Activated CD4-positive, alpha-beta T cell treated with anti-CD3 and anti-CD28 coated beads, Interleukin-2, amount 50 U/mL, for 48 hours (primary cell): ENCODE measurements at regions not wholly inside any gene's neighbourhood (a gene's known extent, or its start where the extent isn't known, plus 50 kb on each side); places are given as distances from the start of the nearest gene placed in this dataset.
"Not testable (repeated sequence)": the region's sequence is repeated elsewhere in the genome, so short reads cannot be mapped to it uniquely, and the experiment has no call there.

ENCODE experiments used
- DNase-seq, 2 experiments: peaks; one replicate each; pipeline ENCODE4 v3.0.0-alpha.2; 2020

DNA sequence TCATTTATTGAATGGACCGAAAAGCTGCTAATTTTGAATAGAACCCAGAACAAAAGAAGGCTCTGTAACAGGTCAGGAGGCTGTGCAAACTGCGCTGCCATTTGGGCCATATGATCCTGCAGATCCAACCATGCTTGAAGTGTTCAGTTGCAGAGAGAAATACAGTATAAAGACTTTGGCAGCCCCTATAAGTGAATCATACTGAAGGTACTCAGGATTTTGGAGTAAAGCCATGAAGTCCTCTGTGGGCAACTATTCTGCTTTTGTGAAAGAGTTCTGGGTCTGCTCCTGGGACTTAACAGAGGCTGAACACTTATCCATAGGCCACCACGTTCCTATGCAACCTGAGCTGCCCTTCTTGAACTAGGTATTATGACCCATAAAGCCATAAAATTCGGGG, 1613.6 kb upstream of the PRMT6 start:
- no peak for DNase-seq

DNA sequence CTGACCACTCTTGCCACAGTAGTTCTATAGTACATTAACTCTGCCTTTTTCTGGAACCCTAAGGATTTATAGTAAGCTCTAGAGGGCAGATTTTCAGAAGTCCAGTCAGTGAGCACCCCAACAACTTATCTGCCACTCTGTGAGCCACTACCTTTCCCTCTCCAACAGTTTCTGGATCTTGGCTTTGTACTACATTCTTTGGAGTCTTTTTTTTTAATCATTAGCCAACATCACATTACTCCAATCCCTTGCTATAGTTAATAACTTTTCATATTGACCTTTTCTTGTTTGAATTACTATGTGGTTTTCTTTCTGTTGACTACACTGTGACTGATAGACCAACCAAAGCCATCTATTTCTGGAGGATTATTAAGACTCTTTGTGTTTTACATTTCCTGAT, 1596.7 kb upstream of the PRMT6 start:
- DNase-seq, result no peak

DNA sequence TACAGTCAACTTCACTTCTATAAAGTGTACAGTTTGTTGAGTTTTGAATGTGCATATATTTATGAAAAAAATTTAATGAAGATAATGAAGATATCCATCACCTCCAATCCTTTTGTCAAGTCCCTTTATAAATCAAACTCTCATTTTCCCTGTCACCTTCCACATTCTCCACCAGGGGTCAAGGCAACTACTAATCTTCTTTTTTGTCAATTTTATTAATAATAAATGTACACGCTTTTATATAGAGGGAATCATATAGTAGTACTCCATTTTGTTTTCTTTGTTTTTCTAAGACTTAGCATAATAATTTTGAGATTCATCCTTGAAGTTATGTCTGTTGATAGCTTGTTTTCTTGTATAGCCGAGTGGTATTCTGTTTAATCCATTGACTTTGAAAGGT, 1594.2 kb upstream of the PRMT6 start:
- DNase-seq, result no peak

DNA sequence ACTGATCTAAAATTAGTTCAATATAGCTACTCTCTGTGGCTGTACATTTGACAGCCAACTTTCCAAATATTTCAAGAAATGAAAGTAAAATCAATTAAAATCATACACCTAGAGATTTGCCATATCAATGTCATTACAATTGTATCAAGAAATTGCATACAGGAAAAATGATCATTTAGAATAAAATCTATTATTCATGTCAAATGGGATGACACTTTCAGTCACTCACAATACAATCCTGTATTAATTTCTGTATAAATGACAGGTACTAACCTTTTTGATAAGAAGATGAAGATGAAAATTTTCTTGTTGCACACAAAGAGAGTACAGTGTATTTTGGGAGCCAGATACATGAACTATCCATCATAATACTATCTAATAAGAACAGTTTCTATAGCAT, 1588.9 kb upstream of the PRMT6 start:
- no peak for DNase-seq

DNA sequence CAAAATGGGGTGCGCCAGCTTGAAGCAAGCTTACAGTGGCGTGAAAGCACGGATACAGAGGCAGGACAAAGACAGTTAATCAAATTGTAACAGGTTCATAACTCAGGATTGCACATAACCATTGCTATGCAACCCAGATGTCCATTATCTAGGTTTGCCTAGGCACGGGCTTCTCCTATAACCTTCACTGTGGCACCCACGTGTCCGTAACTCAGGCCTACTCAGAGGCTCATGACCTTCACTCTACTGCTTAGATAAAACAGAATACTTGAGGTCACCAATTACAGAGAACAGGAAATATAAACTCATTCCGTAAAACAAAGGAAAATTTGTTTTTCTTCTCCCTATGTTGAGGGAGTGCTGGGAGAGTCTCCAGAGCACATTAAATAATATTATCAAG, 1585.9 kb upstream of the PRMT6 start:
- DNase-seq, result not testable (repeated sequence)

DNA sequence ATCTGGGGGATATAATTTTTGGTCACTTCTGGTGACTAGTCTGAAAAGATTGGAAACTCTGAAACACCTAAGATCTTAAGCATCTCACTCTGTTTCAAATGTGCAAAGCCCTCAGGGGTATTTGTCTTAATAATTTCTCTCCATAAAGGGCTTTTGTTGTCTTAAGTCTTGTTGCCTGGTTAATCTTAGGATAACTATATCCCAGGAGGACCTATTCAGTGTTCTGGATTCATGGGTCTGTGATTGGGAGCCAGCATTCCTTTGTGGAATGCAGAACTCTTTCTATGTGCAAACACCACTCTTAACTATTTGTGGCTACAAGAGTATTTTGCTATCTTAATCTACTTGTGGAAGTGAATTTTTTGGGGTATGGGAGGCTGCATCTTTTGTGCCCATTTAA, 1573.0 kb upstream of the PRMT6 start:
- DNase-seq, result no peak

DNA sequence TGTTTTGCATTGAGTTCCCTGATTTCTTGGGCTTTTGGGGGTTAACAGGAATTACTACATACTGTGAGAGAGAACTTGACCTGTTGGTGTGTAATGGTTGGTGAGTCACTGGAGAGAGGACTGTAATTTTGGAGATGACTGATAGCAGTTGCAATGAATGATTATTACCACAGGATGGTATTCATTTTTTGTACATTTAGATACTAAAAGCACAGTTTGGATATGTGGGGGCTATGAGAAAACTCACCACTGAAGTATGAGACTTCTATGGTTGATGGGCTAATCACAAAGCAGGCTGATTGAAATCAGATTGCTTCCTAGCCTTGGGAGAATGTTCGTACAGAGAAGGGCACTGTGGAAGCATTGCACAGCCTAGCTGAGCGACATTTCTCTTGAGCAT, 1571.3 kb upstream of the PRMT6 start:
- no peak for DNase-seq

DNA sequence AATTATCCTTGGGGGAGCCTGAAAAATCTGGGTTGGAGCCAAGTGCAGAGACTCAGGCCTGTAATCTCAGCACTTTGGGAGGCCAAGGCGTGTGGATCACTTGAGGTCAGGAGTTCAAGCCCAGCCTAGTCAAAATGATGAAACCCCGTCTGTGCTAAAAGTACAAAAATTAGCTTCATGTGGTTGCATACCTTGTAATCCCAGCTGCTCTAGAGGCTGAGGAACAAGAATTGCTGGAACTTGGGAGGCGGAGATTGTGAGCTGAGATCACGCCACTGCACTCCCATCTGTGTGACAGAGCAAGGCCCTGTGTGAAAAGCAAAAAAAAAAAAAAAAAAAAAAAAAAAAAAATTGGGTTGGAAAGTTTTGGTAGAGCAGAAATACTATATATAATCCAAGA, 1563.6 kb upstream of the PRMT6 start:
- DNase-seq, result no peak

DNA sequence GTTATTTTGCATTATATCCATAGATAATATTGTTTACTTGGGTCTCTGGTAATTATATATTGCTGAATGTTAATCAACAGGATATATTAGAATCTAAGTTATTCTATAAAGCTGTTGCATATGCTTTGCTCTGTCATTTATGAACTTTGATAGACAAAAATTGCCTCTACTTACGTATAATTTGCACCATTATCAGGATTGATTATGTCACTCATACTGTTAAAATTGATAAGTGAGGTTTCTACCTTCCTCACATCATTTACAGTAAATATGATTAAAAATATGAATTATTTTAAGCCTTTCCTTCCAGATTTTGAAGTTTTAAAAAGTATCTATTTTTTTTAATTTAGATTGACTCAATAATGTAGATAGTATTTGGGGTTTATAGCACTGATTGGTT, 1540.4 kb upstream of the PRMT6 start:
- DNase-seq, result no peak

DNA sequence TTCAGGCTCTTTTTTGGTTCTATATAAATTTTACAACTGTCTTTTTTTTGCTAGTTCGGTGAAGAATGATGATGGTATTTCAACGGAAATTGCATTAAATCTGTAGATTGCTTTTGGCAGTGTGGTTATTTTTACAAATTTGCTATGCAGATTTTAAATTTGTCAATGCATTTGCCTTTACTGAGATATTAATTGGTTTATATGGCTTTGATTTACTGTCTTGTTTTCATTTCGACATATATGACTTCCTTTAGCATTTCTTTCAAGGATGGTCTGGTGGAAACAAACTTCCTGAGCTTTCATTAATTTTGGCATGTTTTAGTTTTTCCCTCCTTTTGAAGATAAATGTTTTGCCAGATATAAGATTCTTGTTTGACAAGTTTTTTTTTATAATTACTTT, 1522.5 kb upstream of the PRMT6 start:
- no peak for DNase-seq

DNA sequence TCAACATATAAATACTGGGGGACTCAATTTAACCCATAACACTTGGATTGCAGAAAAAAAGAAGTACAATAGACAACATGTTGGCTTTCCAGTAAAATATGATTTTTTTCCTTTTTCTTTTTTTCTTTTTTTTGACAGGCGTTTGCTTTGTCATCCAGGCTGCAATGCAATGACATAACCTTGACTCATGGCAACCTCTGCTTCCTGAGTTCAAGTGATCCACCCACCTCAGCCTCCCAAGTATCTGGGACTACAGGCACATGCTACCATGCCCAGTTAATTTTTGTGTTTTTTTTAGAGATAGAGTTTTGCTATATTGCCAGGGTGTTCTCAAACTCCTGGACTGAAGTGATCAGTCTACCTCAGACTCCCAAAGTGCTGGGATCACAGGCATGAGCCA, 1512.0 kb upstream of the PRMT6 start:
- DNase-seq, result no peak

DNA sequence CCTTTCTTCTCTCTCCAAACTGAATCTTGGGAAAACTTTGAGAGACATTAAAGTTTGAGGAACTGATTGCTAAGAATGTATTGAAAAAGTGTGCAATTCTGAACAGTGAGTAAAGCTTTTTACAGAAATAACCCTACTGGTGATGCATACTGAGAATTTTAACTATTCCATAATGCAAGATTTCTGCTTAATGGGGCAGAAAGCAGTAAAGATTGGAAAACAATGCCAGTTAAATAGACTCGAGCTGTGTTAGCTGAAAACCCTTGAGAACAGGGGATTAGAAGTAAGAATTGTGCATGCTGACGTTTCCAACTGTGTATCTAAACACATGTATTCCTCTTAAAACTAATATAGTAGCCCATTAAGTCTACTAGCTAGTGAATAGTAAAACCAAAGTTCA, 1500.2 kb upstream of the PRMT6 start:
- no peak for DNase-seq

DNA sequence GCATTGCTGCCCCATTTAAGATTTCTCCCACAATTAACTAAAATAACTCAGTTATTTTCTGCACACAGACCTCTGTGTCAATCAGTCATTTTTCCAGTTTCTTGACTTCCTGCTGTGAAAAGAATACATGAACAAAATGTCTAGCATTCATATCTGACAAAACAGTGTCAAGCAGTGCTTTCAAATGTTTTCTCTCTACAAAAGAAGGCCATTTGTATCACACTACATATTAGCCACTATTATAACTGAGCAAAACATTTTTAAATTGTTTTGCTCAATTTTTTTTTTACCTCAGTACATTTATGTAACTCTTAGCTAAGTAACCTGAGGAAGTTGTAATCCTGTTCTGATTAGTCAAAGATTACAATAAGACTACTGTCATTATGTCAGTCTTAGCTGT, 1498.5 kb upstream of the PRMT6 start:
- DNase-seq, result no peak

DNA sequence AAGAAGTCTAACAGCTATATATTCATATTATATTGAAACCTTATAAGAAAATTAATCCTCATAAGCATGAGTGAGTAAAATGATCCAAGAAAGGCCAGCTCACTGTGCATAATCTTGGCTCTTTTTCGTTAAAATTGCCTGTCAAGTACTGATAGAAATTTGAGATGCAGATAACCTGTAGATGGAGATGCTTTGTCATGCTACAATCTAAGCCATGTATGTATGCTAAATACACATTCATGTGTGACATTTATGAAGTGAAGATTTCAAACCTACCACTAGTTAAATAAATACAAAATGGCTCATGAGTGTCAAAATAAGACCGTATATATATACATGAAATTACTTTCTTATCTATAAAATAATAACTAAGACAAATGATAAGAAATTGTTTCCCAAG, 1491.5 kb upstream of the PRMT6 start:
- no peak for DNase-seq

DNA sequence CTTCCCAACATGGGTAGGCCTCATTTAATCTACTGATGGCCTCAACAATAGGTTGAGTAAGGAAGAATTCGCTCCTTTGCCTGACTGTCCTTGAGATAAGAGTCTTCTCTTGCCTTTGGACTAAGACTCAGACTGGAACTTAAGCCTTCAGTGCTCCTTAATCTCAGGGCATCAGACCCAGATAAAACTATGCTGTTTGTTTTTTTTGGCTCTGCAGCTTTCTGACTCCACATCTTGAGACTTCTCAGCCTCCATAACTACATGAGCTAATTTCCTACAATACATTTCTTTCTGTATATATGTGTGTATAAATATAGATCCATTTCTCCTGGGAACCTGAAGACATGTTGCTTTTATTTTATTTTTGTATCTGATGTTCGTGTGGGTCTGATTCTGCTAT, 1470.7 kb upstream of the PRMT6 start:
- DNase-seq, result no peak

DNA sequence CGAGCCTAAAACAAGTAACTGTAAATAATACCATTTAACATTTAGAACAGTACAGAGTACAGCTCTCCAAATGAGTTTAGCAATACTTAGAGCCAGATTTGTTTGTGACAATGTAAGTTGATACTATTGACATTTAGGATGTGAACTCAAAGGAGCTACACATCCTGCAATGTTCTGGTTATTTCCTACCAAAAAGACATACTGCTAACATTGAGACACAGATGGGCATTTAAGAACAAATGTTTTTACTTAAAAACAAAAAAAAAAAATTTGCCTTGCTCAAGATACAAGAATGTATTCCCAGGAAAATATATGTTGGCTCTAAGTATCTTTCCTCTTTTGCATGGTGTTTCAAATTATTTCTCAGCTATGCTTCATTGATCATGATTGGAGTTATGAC, 1464.8 kb upstream of the PRMT6 start:
- DNase-seq, result no peak

DNA sequence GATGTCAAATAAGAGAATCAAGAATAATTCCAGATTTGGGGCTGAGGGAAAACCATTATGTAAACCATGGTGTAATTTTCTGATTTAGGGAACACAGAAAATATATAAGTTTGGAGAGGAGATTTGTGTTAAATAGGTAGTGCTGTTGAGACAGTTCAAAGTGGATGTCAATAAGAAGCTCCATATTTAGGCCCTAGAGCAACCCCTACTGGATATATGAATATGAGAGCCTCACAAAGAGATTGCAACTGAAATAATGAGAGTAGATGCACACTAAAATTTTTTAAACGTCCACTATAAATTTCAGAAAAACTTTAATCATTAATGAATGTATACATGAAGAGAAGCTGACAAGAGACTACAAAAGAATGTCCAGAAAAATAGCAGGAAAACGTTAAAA, 1447.8 kb upstream of the PRMT6 start:
- DNase-seq, result no peak

DNA sequence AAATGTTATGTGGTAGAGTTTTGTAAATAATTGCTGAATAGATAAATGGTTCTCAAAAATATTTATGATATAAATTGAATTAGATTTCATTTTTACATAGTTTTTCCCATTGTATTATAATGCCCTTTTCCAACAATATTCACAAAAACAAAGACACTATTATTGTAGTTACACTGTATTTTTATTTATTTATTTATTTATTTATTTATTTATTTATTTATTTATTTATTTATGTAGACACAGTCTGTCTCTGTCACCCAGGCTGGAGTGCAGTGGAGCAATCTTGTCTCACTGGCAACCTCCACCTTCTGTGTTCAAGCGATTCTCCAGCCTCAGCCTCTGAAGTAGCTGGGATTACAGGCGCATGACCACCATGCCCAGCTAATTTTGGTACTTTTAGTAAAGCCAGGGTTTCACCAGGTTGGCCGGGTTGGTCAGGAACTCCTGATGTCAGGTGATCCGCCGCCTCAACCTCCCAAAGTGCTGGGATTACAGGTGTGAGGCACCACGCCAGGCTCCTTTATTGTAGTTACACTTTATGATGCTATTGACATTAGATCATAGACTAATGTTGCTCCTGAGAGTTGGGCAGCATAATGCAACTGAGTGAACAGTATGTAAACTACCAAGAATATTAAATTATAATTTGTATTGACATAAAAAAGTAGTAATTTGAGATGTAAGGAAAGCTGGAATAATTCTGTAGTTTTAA, 1430.0 kb upstream of the PRMT6 start:
- no peak for DNase-seq

DNA sequence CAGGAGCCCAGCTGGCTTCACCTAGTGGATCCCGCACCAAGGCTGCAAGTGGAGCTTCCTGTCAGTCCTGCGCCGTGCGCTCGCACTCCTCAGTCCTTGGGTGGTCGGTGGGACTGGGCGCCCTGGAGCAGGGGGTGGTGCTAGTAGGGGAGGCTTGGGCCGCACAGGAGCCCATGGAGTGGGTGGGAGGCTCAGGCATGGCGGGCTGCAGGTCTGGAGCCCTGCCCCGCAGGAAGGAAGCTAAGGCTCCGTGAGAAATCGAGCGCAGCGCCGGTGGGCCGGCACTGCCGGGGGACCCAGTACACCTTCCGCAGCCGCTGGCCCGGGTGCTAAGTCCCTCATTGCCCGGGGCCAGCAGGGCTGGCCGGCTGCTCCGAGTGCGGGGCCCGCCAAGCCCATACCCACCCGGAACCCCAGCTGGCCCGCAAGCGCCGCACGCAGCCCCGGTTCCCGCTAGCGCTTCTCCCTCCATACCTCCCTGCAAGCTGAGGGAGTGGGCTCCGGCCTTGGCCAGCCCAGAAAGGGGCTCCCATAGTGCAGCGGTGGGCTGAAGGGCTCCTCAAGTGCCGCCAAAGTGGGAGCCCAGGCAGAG, 1425.2 kb upstream of the PRMT6 start:
- not testable (repeated sequence) for DNase-seq

DNA sequence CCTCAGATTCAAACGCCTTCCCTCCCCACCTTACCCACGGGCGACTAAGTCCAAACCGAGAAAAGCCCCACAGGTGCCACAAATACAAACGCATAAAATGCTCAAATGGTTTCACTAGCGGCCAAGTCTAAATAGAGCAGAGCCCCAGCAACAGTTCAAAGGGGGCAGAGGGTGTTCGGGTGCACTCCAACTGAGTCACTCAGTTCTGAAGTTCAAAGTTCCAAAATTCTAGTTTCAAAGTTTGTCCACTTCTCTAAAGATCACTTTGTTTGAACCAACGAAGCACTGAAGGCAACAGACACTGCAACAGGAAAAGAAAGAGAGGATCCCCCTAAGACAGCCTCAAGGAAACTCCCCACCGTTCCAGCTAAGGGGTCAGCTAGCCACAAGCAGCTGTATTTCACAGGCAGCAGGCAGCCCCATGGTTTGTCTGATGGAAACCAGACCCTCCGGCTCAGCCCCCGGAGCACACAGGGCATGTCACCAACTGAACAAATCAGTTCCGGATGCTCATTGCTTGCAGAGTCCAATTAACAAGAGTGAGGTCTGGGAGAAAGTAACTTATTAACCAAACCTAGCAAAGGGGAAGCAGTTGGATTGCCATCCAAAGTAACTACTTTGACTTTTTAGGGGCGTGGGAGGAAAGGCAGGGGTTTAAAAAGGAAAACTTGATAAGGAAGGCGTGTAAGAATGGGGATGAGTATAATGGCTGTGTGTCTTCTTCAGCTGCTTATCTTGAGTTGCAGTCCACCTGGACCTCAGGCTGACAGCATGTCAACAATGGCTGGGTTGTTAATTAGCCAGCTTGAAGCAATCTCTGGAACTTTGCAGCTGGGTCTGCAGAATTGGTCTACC, 1423.9 kb upstream of the PRMT6 start:
- DNase-seq, result no peak

DNA sequence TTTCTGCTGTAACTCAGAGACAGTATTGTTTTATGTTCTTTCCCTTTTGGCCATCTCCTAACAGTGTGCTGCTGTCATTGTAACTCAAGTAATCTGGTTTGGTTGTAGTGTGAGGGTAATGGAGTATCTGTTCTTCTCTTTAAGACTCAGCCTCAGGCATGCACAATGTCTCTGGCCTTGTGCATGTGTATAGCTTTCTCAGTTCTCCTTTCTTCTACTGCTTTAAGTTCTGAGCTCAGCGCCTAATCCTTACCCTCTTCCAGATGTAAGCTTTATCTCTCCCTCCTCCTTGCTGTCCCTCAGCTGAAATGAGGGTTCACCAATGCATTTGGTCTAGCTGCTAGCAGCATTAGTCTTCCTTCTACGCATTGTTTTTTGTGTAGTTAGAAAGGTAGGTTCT, 1420.4 kb upstream of the PRMT6 start:
- no peak for DNase-seq

DNA sequence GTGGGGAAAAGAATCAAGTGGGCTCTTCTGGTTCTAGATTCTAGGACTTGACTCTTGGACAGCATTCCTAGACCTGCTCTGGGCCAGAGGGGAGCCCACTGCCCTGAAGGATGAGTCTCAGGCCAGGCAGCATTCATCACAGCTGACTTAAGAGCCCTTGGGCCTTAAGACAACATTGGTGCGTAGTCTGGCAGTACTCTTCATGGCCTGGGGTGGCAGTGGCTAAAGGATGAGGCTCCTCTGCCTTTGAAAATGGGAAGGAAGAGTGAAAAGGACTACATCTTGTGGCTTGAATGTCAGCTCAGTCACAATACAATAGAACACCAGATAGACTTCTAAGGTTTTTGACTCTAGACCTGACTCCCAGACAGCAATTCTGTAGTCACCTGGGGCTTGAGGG, 1415.1 kb upstream of the PRMT6 start:
- DNase-seq, result no peak

DNA sequence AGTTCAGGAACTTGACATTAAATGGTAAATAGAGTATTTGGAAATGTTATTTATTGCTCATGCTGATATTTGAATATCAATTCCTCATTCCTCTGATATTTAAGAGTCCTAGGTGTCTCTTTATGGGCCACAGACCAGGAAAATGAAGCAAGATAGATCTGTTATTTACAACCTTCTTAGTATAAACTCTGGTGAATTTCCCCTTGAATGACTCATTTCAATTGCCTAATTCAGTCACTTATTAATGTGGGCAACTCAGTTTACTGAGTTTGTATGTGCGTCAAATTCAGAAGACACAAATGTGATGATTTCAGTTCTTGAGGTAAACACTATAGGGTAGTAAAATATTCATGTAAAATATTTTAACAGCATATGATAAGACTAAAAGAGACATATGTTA, 1404.4 kb upstream of the PRMT6 start:
- no peak for DNase-seq

DNA sequence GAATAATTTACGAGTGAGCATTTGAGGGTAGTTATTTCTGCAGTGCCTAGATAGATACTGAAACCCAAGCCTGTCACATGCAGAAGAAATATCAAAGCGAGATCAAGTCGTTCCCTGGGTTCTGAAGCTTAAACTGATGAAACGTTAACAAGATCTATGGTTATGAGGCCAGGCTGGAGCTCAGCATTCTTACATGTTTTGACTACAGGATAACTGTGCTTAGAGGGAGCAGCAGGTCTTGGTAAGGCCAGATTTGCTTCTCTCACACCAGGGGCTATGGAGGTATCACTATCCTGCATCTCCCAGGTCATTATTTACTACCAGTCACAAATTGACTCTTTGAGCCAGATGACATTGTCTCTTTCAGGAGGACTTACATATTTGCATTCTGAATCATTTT, 1401.4 kb upstream of the PRMT6 start:
- DNase-seq, result no peak
